GM18951 (cell line): ENCODE measurements at regions not wholly inside any gene's neighbourhood (a gene's known extent, or its start where the extent isn't known, plus 50 kb on each side); places are given as distances from the start of the nearest gene placed in this dataset.

Source experiments
- POLR2A ChIP-seq: IDR thresholded peaks from 4 replicates; pipeline ENCODE4 v1.6.1; 2011; ENCODE audit warnings: mild to moderate bottlenecking; ENCODE audit not compliant: insufficient read length, insufficient read depth; ENCODE audit errors: extremely low read depth
- in situ Hi-C: fragments of 300-500 bp; cut with MboI; formaldehyde crosslinking; loops from one replicate; pipeline ENCODE4 v1.12.0; 2022; ENCODE audit warnings: low sequenced_read_pairs, mixed read lengths, inconsistent platforms; ENCODE audit not compliant: unreplicated experiment

DNA sequence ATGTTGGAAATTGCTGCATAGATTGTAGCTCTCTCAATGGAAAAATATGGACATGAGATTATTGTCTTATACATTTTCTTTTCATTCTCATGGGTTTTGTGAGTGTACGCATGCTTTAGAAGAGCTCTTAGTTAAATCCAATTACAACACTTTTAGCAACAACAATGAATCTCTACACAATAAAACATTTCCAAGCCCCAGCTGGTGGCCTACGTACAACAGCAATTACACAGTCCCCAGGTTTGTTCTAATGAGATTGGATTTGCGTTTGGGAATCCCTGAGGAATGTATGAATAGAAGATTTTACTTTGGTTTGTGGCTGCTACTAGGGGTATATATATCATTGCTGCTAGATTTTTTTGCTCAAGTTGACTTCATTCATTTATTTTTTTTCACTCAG, 98.6 kb downstream of the FHDC1 start:
- no peak for TF ChIP-seq POLR2A
- in situ Hi-C loops, result no loop called here

DNA sequence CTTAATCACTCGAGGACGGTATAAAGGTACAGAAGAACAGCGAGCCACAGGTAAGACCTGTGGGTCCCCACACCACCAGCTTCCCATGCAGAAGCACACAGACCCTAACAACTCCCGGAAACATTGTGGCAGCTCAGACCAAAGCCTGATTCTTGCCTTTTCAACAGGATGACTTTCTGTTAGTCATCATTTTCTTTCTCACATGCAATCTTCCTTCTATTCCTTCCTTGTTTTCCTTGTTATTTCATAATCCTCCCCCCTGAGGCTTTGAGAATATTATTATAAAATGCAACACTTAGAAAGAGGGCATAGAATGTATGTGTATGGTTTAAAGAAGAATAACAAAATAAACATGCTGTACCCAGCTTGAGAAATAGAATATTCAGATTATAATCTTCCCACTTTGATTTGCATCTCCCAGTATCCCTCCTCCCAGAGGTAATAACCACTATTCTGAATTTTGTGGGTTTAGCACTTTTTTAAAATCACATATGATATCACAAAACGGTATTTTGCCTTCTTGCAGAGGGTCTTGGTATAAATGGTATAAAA, 100.9 kb downstream of the FHDC1 start:
- in situ Hi-C loops, result no loop called here
- no peak for TF ChIP-seq POLR2A

DNA sequence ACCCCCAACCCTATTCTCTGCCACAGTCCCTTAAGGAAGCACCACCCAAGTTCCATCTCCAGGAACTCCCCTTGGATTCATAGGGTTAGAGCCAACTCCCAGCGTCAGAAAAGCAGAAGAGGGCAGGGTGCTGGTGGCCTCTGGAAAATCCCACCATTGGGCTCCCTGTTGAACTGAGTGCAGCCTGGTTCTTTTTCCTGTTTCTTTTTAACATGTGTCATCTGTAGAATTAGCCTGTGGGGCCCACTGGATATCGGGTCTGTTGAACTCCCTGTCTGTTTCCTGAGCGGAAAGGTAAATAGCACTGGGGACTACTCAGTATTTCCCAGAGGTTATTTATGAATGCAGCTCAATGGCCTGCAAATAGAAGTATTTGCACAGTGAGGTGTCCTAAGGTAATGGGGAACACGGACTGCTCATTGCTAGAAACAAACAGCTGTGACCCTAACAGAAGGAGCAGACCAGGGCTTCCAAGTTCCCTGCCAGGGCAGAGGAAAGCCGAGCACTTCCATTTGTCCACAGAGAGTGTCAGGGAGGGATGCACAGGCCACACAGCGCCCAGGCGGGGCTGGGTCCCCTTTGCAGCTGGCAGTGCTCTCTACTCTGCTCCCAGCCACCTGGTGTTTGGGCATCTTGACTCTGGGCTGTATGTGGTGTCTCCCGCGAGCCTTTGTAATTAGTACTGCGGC, 102.6 kb downstream of the FHDC1 start:
- in situ Hi-C loops, result no loop called here
- TF ChIP-seq POLR2A, result no peak

DNA sequence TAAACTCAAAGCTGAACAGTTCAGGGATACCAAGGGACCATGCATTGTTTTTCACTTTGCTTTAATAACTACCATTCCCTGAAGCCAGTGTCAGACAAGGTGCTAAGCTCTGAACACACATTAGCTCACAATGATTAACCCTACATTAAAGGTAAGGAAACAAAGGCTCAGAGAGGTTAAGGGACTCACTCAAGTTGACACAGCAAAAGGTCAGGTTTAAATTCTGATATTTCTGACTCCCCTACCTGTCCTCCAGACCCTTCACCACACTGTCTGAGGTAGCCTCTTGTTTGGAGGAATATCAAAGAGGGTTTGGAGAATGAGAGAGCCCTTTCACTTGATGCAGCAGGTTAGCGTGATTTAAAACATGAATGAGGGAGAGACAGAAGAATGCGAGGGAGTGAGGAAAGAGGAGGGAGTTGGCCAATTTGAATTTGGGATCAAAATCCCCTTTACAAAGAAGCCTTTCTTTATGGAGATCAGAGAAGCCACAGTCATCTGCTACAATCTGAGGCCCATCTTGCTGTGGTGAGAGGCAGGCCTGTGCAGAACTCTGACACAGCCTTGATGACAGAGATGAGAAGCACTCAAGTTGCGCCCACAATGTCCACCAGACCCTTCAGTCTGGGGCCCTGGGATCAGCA, 103.5 kb downstream of the FHDC1 start:
- no peak for TF ChIP-seq POLR2A
- in situ Hi-C loops, result no loop called here

DNA sequence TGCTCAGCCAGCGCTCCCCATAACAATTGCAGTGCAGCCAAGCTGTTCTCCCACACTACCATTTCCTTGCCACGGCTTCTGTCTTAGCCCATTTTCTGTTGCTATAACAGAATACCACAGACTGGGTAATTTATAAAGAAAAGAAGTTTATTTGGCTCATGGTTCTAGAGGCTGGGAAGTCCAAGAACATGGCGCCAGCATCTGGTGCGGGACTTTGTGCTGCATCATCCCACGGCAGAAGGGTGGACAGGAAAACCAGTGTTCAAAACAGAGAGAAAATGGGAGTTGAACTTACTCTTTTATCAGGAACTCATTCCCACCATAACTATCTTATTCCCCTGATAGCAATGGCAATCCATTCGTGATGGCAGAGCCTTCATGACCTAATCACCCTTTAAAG, 104.6 kb downstream of the FHDC1 start:
- TF ChIP-seq POLR2A, result no peak
- in situ Hi-C loops, result no loop called here

DNA sequence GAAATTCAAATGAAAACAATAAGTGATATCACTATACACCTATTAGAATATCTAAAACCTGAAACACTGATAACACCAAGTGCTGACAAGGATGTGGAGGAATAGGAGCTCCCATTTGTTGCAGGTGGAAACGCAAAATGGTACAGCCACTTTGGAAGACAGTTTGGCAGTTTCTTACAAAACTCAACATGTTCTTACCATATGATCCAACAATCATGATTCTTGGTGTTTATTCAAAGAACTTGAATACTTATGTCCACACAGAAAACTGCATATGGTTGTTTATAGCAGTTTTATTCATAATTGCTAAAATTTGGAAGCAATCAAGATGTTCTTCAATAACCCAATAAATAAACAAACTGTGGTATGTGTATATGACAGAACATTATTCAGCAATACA, 107.9 kb downstream of the FHDC1 start:
- TF ChIP-seq POLR2A, result no peak
- in situ Hi-C loops, result no loop called here

DNA sequence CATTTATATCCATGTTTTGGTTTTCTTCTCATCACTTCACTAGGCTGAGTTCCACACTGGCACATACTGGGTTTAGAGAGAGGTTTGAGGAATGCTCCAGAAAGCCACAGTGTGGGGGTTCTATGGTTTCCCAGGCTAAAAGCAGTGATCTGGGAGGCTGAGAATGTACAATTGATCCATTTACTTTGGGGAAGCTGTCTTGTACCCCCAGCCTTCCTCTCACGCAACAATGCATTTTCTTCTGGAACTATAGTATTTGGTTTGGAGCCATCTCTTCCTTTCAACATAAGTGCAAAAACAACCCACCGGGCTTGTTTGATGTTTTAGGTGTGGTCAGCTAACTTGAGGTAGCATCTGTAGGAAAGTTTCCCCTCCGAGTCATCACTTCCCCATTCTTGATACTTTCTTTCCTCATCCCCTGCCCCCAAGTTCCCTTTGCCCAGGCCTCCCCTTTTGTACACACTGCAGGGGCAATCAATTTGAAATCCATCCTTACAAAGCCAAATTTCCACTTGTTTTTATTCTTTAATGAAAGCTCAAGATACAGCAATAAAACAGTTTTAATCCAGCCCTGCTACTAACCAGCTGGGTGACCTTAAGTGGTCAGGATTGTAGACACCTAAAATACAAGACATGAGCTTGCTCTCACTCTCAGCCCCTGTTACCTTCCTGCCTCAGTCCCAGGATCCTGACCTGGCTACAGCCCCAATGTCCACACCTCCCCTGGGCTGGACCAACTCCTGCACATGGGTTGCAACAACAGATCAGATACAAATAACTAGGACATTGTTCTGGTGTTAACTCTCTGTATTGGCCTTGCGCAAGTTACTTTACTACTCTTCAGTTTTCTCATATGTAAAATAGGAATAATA, 109.2 kb downstream of the FHDC1 start:
- in situ Hi-C loops, result no loop called here
- TF ChIP-seq POLR2A, result no peak

DNA sequence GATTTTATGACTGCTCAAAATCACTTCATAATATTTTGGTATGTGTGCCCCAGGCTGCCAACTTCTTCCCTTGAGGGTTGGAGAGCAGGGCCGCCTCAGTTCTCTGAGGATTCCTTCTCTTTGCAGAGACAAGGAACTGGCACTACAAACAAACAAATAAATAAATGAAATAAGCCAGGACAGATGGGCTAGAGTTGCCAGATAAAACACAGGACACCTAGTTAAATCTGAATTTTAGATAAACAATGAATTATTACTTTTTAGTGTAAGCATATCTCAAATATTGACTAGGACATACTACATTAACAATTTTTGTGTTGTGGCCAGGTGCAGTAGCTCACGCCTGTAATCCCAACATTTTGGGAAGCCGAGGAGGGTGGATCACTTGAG, 122.5 kb downstream of the FHDC1 start:
- TF ChIP-seq POLR2A, result no peak

DNA sequence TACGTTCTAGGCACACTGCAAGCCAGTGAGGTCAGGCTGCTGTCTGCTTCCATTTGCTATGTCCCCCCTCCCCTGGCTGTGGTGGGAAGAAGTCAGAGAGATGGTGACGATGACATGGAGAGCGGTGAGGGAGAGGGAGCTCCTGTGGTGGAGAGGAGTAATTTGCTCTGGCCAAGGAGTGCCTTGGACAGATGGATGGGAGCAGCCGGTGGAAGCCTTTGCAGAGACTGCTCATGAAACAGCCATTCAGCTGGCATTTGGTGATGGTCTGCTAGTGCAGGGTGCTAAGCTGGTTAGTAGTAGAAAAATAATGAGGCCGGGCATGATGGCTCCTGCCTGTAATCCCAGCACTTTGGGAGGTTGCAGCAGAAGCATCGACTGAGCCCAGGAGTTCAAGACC, 124.1 kb downstream of the FHDC1 start:
- TF ChIP-seq POLR2A, result no peak
- in situ Hi-C loops, result no loop called here

More for the DNA sequence above, 122.5 kb downstream of the FHDC1 start:
- in situ Hi-C loops, result no loop called here

DNA sequence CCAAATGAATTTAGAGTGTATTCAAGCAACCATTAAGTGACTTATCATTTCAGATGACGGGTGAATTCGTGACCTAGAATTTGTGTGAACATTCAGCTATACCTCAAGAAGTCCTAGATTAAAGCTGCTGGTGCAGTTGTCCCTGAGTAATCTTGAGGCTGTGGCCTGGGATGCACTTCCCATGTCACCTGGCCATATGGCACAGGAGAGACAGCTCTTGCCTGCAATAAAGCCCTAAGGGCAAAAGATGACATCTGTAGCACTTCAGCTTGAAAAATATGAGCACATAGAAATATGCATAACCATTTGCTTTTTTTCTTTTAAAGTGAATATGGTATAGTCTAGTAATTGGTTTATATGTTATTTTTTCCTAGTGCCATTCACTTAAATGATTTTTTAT, 125.8 kb downstream of the FHDC1 start:
- in situ Hi-C loops, result no loop called here
- no peak for TF ChIP-seq POLR2A

DNA sequence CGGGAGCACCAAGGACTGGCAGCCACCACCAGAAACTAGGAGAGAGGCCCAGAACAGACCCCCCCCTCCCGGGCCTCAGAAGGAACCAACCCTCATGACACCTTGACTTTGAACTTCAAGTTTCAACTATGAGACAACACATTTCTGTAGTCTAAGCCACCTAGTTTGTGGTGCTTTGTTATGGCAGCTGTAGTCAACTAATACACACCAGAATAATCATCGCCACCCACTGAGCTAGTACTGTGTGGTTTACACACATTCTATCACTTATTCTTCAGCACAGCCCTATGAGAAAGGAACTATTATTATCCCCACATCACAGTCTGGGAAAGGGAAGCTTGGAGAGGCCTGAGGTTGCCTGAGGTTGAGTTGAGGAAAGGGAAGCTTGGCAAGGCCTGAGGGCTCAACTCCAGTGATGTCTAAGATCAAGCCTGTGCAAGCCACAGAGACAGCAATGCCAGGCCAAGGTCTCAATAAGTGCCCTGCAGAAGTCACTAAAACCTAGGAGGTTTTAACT, 126.6 kb downstream of the FHDC1 start:
- no peak for TF ChIP-seq POLR2A
- in situ Hi-C loops, result no loop called here

DNA sequence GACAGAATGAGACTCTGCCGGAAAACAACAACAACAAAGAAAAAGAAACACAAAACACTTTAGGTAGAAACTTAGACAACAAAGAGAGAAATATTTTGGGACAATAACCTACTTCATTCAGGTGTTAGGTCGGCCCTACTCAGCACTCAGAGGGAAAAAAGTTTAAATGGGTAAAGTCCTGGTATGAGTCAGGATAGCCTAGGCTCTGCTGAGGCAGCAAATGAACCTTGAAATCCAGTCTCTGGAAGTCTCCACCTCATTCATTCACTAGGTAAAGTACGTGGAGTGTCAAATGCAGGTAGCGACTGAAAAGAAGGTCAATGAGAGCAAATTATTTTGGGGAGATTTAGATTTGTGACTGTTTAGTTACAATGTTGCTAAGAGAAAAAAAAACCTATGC, 127.4 kb downstream of the FHDC1 start:
- no peak for TF ChIP-seq POLR2A
- in situ Hi-C loops, result no loop called here

DNA sequence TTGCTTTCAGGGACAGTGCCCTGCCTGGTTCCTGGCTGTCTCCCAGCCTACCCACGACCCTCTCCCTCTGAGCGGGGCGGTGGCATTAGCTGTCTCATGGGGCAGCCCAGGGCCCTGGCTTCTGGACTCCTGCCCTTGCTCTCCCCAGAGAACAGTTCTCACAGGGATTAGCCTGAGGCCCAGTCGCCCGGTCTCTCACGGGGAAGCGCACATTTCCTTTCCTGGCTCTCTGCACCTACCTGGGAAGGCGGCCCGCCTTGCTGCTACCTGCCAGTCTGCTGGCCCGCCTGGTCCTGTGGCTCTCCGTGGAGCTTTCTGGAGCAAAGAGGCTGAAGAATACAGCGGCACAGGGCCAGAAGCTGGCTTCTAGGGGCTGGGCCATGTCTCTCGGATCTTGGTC, 128.4 kb downstream of the FHDC1 start:
- in situ Hi-C loops, result no loop called here
- no peak for TF ChIP-seq POLR2A
